HepG2 (cell line): ENCODE measurements at regions not wholly inside any gene's neighbourhood (a gene's known extent, or its start where the extent isn't known, plus 50 kb on each side); places are given as distances from the start of the nearest gene placed in this dataset.

Experiments used
- ATAC-seq: fragments of 200-7000 bp; cut with Tn5 transposase; 3 replicates; pipeline ENCODE4 v1.9.1; 2020; ENCODE audit warnings: mild to moderate bottlenecking, moderate library complexity
- BruUV-seq: library from RNA; stranded (reverse); fragments of 400-500 nt; replicated peaks from 2 replicates; lab custom pipeline; 2021; lab: Mats Ljungman, UMichigan
- CTCF ChIA-PET: fragments of 300-600 bp; formaldehyde crosslinking; extraction: SDS; loops from one replicate; lab custom pipeline; 2021; ENCODE audit warnings: low total read pairs, inconsistent platforms, low intra/inter-chr PET ratio; lab: Yijun Ruan, JAX
- POLR2A ChIA-PET: fragments of 350-600 bp; sonication (Branson Sonifier 250); formaldehyde crosslinking; loops from one replicate; lab custom pipeline; 2020; ENCODE audit warnings: antibody characterized with exemption, inconsistent platforms; lab: Yijun Ruan, JAX
- DNase-seq: peaks from one replicate; pipeline ENCODE4 v3.0.0-alpha.2; 2015; ENCODE audit warnings: low spot score
- FAIRE-seq: peaks from 3 replicates; lab custom pipeline; 2011; peaks lifted over from hg19 to GRCh38; lab: Jason Lieb, UNC
- H2AFZ ChIP-seq: one replicate; pipeline ENCODE4 v1.6.1; 2011; ENCODE audit warnings: low read length, inconsistent platforms
- H3K27ac ChIP-seq: fragments of 300-600 bp; 3 replicates; pipeline ENCODE4 v1.8.0; 2011; ENCODE audit warnings: mixed run types, mild to moderate bottlenecking, mixed read lengths, low read length, inconsistent platforms; ENCODE audit not compliant: insufficient read depth; ENCODE audit errors: extremely low read length
- H3K27me3 ChIP-seq, 2 experiments: fragments of 200-600 bp in 1 of 2; 2 replicates in 1 of 2; 3 replicates in 1 of 2; pipeline versions ENCODE4 v1.6.0 to v1.8.0; 2011; ENCODE audit warnings: low read length in 2 of 2, mild to moderate bottlenecking in 2 of 2, moderate library complexity in 2 of 2, inconsistent platforms in 1 of 2; ENCODE audit not compliant: insufficient read depth in 2 of 2, control insufficient read depth in 1 of 2
- H3K36me3 ChIP-seq, 2 experiments: fragments of 200-600 bp in 1 of 2; replicated peaks in 1 of 2; 2 replicates in 1 of 2; 3 replicates in 1 of 2; pipeline versions ENCODE4 v1.5.1 to v1.8.0; 2011; ENCODE audit warnings: low read length in 2 of 2, inconsistent platforms in 1 of 2; ENCODE audit not compliant: insufficient read depth in 2 of 2, control insufficient read depth in 1 of 2
- H3K4me1 ChIP-seq: 2 replicates; pipeline ENCODE4 v1.5.1; 2012; ENCODE audit warnings: low read length, inconsistent platforms; ENCODE audit not compliant: insufficient read depth
- H3K4me2 ChIP-seq: 2 replicates; pipeline ENCODE4 v1.6.0; 2011; ENCODE audit warnings: low read depth, low read length, inconsistent platforms
- H3K4me3 ChIP-seq, 3 experiments: fragments of 200-600 bp in 1 of 3; sonication (generic), shearing (Covaris generic) in 1 of 3; replicated peaks in 1 of 3; 2 replicates each; pipeline ENCODE4 v1.5.1; 2011 to 2016; ENCODE audit warnings: low read length in 3 of 3, inconsistent platforms in 2 of 3, low read depth in 2 of 3, mild to moderate bottlenecking in 2 of 3, control low read depth in 1 of 3, mixed read lengths in 1 of 3; ENCODE audit not compliant: insufficient read depth in 1 of 3
- H3K79me2 ChIP-seq: one replicate; pipeline ENCODE4 v1.6.1; 2011; ENCODE audit warnings: low read length, inconsistent platforms; ENCODE audit not compliant: insufficient read depth
- H3K9ac ChIP-seq: 2 replicates; pipeline ENCODE4 v1.6.0; 2011; ENCODE audit warnings: mild to moderate bottlenecking, low read depth, low read length, inconsistent platforms; ENCODE audit not compliant: insufficient read depth
- H3K9me3 ChIP-seq: 2 replicates; pipeline ENCODE4 v1.5.1; 2012; ENCODE audit warnings: mild to moderate bottlenecking, low read length
- H4K20me1 ChIP-seq: 2 replicates; pipeline ENCODE4 v1.6.0; 2011; ENCODE audit warnings: inconsistent platforms, mild to moderate bottlenecking, low read length, moderate library complexity; ENCODE audit not compliant: insufficient read depth
- HNRNPH1 ChIP-seq: fragments of 200-400 bp; formaldehyde crosslinking; optimal IDR thresholded peaks from 2 replicates; pipeline ENCODE3; 2017; ENCODE audit warnings: mild to moderate bottlenecking, low read depth, low read length
- MNT ChIP-seq: fragments of 450-650 bp; IDR thresholded peaks from 2 replicates; pipeline ENCODE4 v1.6.1; 2016
- NKX3-1 ChIP-seq: sonication (generic); formaldehyde crosslinking; IDR thresholded peaks from 2 replicates; pipeline ENCODE4 v1.5.0; 2020; ENCODE audit warnings: missing genetic modification reagents
- ZNF589 ChIP-seq: sonication (generic); formaldehyde crosslinking; conservative IDR thresholded peaks from 2 replicates; pipeline ENCODE4 v1.8.0; 2022; ENCODE audit warnings: mild to moderate bottlenecking, moderate library complexity, missing genetic modification reagents
- ZNF780A ChIP-seq: sonication (generic); formaldehyde crosslinking; IDR thresholded peaks from 2 replicates; pipeline ENCODE4 v1.8.0; 2022; ENCODE audit warnings: mild to moderate bottlenecking, missing genetic modification reagents, moderate library complexity
- ZNF792 ChIP-seq: IDR thresholded peaks from 2 replicates; pipeline ENCODE4 v1.6.1; 2016
- WGBS: methylation state at CpG from one replicate; pipeline ENCODE4 v1.1.6; 2017; ENCODE audit warnings: low lambda C conversion rate; 5-methylcytosine and 5-hydroxymethylcytosine counted together
- in situ Hi-C: cut with HindIII; loops from 2 replicates; pipeline ENCODE4 v1.10.0; 2017; ENCODE audit warnings: low pct_unique_long_range_greater_than_20kb; ENCODE audit not compliant: extremely low pct_ligation_motif_present
- intact Hi-C: fragments of 100-400 bp; cut with micrococcal nuclease; formaldehyde crosslinking; loops from one replicate; pipeline ENCODE4 v1.10.0; 2022; ENCODE audit not compliant: unreplicated experiment

GRCh38 chr16:87074641-87075318 lies 242.4 kb downstream of the C16orf95 start:
- in situ Hi-C loops (no loop called here), intact Hi-C loops (no loop called here)
- no peak for ATAC-seq
- no peaks in the 10 kb centered on the region for H3K36me3 ChIP-seq
- BruUV-seq: no TSS peak
- H3K4me2 ChIP-seq: no peak overlapping the region
- no peaks in the 10 kb centered on the region for H3K4me1 ChIP-seq
- no peak overlapping the region for H2AFZ ChIP-seq
- H3K27ac ChIP-seq: no peak overlapping the region
- no peak overlapping the region for H3K9ac ChIP-seq
- DNase-seq: no peak
- H3K27me3 ChIP-seq: peaks cover 3 to 26% of the 10 kb centered on the region in 2 experiments; a peak in 3 of 5 replicates
- no peak overlapping the region for H3K4me3 ChIP-seq
- POLR2A ChIA-PET: no interaction called here
- WGBS: 39% methylated on average over 19 of the region's 19 CpGs
- no peak for TF ChIP-seq ZNF780A (CRISPR knock-in tag)
- TF ChIP-seq ZNF792 (CRISPR knock-in tag): no peak
- no peak for TF ChIP-seq HNRNPH1
- TF ChIP-seq, all 625 proteins: peak for 0
- CTCF ChIA-PET: no interaction called here
- Histone ChIP-seq H3K9me3 (peaks cover 5% of the 10 kb centered on the region; the same call in 1 of the 2 replicates), H4K20me1 (no peaks in the 10 kb centered on the region), H3K79me2 (no peaks in the 10 kb centered on the region)
- FAIRE-seq: no peak

DNA sequence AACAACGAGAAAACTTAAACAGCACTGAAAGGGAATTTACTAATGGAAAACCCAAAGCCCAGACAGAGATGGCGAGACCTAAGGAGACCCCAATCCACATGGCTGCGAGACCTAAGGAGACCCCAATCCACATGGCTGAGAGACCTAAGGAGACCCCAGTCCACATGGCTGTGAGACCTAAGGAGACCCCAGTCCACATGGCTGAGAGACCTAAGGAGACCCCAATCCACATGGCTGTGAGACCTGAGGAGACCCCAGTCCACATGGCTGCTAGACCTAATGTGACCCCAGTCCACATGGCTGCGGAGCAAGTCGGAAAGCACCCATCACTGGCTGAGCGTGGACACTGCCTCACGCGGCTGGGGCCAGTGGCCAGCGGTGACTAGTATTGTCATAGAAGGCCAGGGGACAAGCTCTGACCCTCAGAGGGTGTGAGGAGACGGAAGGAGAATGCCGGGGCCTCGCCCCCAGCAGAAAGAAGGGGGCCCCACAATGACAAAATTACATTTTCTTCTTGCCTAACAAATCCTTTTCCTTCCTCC lies 241.8 kb downstream of the C16orf95 start:
- H3K27ac ChIP-seq: no peak overlapping the region
- no peaks in the 10 kb centered on the region for H3K79me2 ChIP-seq
- no TSS peak for BruUV-seq
- in situ Hi-C loops: no loop called here
- CTCF ChIA-PET: no interaction called here
- FAIRE-seq (no peak), DNase-seq (no peak)
- no peaks in the 10 kb centered on the region for H3K4me1 ChIP-seq
- 26% methylated on average over 11 of the region's 12 CpGs for WGBS
- TF ChIP-seq NKX3-1 (CRISPR knock-in tag) (no peak), MNT (peak; percentile 94), ZNF589 (no peak)
- TF ChIP-seq, all 625 proteins: peak for 1
- no peak for ATAC-seq
- Histone ChIP-seq H2AFZ (no peak overlapping the region), H3K9me3 (peaks cover 11% of the 10 kb centered on the region), H3K9ac (no peak overlapping the region), H3K27me3 (peaks cover 2 to 21% of the 10 kb centered on the region in 2 experiments; a peak in 3 of 5 replicates), H4K20me1 (no peaks in the 10 kb centered on the region), H3K4me3 (no peak overlapping the region), H3K4me2 (no peak overlapping the region), H3K36me3 (no peaks in the 10 kb centered on the region)
- POLR2A ChIA-PET: no interaction called here
- intact Hi-C loops: no loop called here
